ENCODE measurements at regions not wholly inside any gene's neighbourhood (a gene's known extent, or its start where the extent isn't known, plus 50 kb on each side); places are given as distances from the start of the nearest gene placed in this dataset.

DNA sequence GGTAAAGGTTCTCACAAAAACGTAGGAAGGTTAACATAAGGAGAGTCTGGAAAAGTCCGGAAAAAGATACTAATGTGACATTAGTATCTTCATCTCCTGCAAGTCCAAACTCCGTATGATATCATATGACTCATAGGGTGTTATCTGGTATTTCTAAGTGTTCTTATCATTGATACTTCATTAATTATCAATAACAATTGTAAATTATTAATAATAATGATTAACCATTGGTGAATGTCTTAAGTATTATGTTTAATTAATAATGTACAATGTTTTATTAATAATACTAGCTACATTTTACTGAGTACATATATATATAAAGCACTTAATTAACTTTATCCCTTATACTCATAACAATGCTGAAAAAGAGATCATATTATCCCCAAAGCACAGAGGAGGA lies 402.4 kb downstream of the SEMA3D start:
- TF ChIP-seq, protein P1, sequence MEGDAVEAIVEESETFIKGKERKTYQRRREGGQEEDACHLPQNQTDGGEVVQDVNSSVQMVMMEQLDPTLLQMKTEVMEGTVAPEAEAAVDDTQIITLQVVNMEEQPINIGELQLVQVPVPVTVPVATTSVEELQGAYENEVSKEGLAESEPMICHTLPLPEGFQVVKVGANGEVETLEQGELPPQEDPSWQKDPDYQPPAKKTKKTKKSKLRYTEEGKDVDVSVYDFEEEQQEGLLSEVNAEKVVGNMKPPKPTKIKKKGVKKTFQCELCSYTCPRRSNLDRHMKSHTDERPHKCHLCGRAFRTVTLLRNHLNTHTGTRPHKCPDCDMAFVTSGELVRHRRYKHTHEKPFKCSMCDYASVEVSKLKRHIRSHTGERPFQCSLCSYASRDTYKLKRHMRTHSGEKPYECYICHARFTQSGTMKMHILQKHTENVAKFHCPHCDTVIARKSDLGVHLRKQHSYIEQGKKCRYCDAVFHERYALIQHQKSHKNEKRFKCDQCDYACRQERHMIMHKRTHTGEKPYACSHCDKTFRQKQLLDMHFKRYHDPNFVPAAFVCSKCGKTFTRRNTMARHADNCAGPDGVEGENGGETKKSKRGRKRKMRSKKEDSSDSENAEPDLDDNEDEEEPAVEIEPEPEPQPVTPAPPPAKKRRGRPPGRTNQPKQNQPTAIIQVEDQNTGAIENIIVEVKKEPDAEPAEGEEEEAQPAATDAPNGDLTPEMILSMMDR (IDR thresholded peaks at IDR 0.05): no peak
- TF ChIP-seq POLR2A (IDR thresholded peaks at IDR 0.05): no peak
